SK-N-SH (cell line): ENCODE measurements at regions not wholly inside any gene's neighbourhood (a gene's known extent, or its start where the extent isn't known, plus 50 kb on each side); places are given as distances from the start of the nearest gene placed in this dataset.

ENCODE experiments used
- CHD2 ChIP-seq: fragments of 150-350 bp; IDR thresholded peaks from 2 replicates; pipeline ENCODE4 v1.6.1; 2018; ENCODE audit warnings: low read length; ENCODE audit not compliant: partially characterized antibody
- ELF1 ChIP-seq: IDR thresholded peaks from 2 replicates; pipeline ENCODE4 v1.4.0; 2012
- EZH2phosphoT487 ChIP-seq: fragments of 200-600 bp; sonication (generic); IDR thresholded peaks from 2 replicates; pipeline ENCODE4 v1.6.1; 2017; ENCODE audit warnings: low read depth, mixed run types, mild to moderate bottlenecking, antibody characterized with exemption, moderate library complexity, borderline replicate concordance
- RAD21 ChIP-seq: IDR thresholded peaks from 2 replicates; pipeline ENCODE4 v1.6.1; 2012; ENCODE audit warnings: mild to moderate bottlenecking, low read length
- RXRA ChIP-seq: IDR thresholded peaks from 2 replicates; pipeline ENCODE4 v1.4.0; 2012; ENCODE audit warnings: low read depth, mild to moderate bottlenecking, borderline replicate concordance
- TF ChIP-seq, protein P1 (sequence below): fragments of 200-600 bp; sonication (generic); IDR thresholded peaks from 2 replicates; pipeline ENCODE4 v1.6.1; 2017; ENCODE audit warnings: antibody characterized with exemption, mild to moderate bottlenecking, moderate library complexity
- TF ChIP-seq, protein P2 (sequence below): IDR thresholded peaks from 2 replicates; pipeline ENCODE4 v1.6.1; 2012; ENCODE audit warnings: mild to moderate bottlenecking, low read depth, low read length, moderate library complexity
- TF ChIP-seq, protein P3 (sequence below): IDR thresholded peaks from 2 replicates; pipeline ENCODE4 v1.4.0; 2012; ENCODE audit warnings: low read depth
- TF ChIP-seq, protein P4 (sequence below): fragments of 150-350 bp; IDR thresholded peaks from 2 replicates; pipeline ENCODE4 v1.6.1; 2017; ENCODE audit warnings: antibody characterized with exemption, low read length, low read depth, borderline replicate concordance

DNA sequence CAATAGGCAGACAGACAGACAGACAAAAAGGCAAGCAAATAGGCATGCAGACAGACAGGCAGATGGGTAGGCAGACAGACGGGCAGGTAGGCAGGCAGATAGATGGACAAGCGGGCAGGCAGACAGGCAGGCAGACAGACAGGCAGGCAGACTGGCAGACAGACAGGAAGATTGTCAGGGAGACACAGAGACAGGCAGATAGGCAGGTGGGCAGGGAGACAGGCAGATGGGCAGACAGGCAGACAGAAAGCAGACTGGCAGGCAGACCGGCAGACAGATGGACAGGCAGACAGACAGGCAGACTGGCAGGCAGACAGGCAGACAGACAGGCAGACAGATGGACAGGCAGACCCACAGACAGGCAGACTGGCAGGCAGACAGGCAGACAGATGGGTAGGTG, 70.3 kb upstream of the MYL10 start:
- TF ChIP-seq ELF1 (no peak), EZH2phosphoT487 (no peak), CHD2 (no peak), RXRA (no peak), RAD21 (no peak)
- TF ChIP-seq, protein P1, sequence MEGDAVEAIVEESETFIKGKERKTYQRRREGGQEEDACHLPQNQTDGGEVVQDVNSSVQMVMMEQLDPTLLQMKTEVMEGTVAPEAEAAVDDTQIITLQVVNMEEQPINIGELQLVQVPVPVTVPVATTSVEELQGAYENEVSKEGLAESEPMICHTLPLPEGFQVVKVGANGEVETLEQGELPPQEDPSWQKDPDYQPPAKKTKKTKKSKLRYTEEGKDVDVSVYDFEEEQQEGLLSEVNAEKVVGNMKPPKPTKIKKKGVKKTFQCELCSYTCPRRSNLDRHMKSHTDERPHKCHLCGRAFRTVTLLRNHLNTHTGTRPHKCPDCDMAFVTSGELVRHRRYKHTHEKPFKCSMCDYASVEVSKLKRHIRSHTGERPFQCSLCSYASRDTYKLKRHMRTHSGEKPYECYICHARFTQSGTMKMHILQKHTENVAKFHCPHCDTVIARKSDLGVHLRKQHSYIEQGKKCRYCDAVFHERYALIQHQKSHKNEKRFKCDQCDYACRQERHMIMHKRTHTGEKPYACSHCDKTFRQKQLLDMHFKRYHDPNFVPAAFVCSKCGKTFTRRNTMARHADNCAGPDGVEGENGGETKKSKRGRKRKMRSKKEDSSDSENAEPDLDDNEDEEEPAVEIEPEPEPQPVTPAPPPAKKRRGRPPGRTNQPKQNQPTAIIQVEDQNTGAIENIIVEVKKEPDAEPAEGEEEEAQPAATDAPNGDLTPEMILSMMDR, result no peak
- TF ChIP-seq, protein P2, sequence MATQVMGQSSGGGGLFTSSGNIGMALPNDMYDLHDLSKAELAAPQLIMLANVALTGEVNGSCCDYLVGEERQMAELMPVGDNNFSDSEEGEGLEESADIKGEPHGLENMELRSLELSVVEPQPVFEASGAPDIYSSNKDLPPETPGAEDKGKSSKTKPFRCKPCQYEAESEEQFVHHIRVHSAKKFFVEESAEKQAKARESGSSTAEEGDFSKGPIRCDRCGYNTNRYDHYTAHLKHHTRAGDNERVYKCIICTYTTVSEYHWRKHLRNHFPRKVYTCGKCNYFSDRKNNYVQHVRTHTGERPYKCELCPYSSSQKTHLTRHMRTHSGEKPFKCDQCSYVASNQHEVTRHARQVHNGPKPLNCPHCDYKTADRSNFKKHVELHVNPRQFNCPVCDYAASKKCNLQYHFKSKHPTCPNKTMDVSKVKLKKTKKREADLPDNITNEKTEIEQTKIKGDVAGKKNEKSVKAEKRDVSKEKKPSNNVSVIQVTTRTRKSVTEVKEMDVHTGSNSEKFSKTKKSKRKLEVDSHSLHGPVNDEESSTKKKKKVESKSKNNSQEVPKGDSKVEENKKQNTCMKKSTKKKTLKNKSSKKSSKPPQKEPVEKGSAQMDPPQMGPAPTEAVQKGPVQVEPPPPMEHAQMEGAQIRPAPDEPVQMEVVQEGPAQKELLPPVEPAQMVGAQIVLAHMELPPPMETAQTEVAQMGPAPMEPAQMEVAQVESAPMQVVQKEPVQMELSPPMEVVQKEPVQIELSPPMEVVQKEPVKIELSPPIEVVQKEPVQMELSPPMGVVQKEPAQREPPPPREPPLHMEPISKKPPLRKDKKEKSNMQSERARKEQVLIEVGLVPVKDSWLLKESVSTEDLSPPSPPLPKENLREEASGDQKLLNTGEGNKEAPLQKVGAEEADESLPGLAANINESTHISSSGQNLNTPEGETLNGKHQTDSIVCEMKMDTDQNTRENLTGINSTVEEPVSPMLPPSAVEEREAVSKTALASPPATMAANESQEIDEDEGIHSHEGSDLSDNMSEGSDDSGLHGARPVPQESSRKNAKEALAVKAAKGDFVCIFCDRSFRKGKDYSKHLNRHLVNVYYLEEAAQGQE, result no peak
- TF ChIP-seq, protein P3, sequence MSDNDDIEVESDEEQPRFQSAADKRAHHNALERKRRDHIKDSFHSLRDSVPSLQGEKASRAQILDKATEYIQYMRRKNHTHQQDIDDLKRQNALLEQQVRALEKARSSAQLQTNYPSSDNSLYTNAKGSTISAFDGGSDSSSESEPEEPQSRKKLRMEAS, result no peak
- TF ChIP-seq, protein P4, sequence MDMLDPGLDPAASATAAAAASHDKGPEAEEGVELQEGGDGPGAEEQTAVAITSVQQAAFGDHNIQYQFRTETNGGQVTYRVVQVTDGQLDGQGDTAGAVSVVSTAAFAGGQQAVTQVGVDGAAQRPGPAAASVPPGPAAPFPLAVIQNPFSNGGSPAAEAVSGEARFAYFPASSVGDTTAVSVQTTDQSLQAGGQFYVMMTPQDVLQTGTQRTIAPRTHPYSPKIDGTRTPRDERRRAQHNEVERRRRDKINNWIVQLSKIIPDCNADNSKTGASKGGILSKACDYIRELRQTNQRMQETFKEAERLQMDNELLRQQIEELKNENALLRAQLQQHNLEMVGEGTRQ, result no peak
